HCT116 (cell line): ENCODE measurements at regions not wholly inside any gene's neighbourhood (a gene's known extent, or its start where the extent isn't known, plus 50 kb on each side); places are given as distances from the start of the nearest gene placed in this dataset.

Experiments
- CTCF ChIP-seq, 3 experiments: fragments of 200-600 bp in 1 of 3; sonication (generic) in 1 of 3; IDR thresholded peaks in 2 of 3; conservative IDR thresholded peaks in 1 of 3; 2 replicates each; pipeline ENCODE4 v1.5.1; 2012 to 2017; ENCODE audit warnings: low read depth in 2 of 3, low read length in 2 of 3, antibody characterized with exemption in 1 of 3, borderline replicate concordance in 1 of 3, control low read depth in 1 of 3, mild to moderate bottlenecking in 1 of 3, mixed read lengths in 1 of 3, mixed run types in 1 of 3, moderate library complexity in 1 of 3; ENCODE audit not compliant: insufficient read depth in 1 of 3
- POLR2A ChIP-seq: IDR thresholded peaks from 2 replicates; pipeline ENCODE4 v1.7.0; 2011; ENCODE audit warnings: borderline replicate concordance; ENCODE audit not compliant: insufficient read depth, insufficient read length; ENCODE audit errors: extremely low read depth
- REST ChIP-seq: IDR thresholded peaks from 2 replicates; pipeline ENCODE4 v1.6.1; 2012; ENCODE audit warnings: low read depth

GRCh38 chr5:5793242-5794117 lies 371.0 kb downstream of the ICE1 start:
- TF ChIP-seq CTCF (IDR thresholded peaks at IDR 0.05 in 2 of 3, conservative IDR thresholded peaks at IDR 0.05 in 1 of 3; ENCODE audit: borderline replicate concordance in 1 of 3, insufficient read depth in 1 of 3, low read depth in 2 of 3, low read length in 2 of 3) (no peak), REST (no peak), POLR2A (no peak)
